SK-N-DZ (cell line): ENCODE measurements at regions not wholly inside any gene's neighbourhood (a gene's known extent, or its start where the extent isn't known, plus 50 kb on each side); places are given as distances from the start of the nearest gene placed in this dataset.

Source experiments
- DNase-seq: peaks from one replicate; pipeline ENCODE4 v3.0.0-alpha.2; 2015; ENCODE audit warnings: low spot score

- DNase-seq: peak; percentile 15
Measured at GRCh38 chr16:86975445-86975844, 341.7 kb downstream of the C16orf95 start.

GRCh38 chr16:86977076-86977676 lies 340.0 kb downstream of the C16orf95 start:
- no peak for DNase-seq

- DNase-seq: no peak
Measured at GRCh38 chr16:86978445-86979030, 338.7 kb downstream of the C16orf95 start.

GRCh38 chr16:86979061-86979460 lies 338.1 kb downstream of the C16orf95 start:
- no peak for DNase-seq

GRCh38 chr16:86979984-86980553 lies 337.1 kb downstream of the C16orf95 start:
- DNase-seq: no peak

- no peak for DNase-seq
Measured at GRCh38 chr16:86980644-86981043, 336.5 kb downstream of the C16orf95 start.

GRCh38 chr16:86982347-86982596 lies 334.9 kb downstream of the C16orf95 start:
- no peak for DNase-seq

- DNase-seq: no peak
Measured at GRCh38 chr16:86982912-86983311, 334.3 kb downstream of the C16orf95 start.

GRCh38 chr16:86983621-86984020 lies 333.6 kb downstream of the C16orf95 start:
- DNase-seq: no peak

GRCh38 chr16:86984343-86984742 lies 332.8 kb downstream of the C16orf95 start:
- DNase-seq: no peak

GRCh38 chr16:86984991-86985647 lies 332.1 kb downstream of the C16orf95 start:
- DNase-seq: no peak

GRCh38 chr16:86985648-86986015 lies 331.6 kb downstream of the C16orf95 start:
- no peak for DNase-seq

GRCh38 chr16:86986136-86986535 lies 331.1 kb downstream of the C16orf95 start:
- DNase-seq: no peak

- DNase-seq: no peak
Measured at GRCh38 chr16:86986809-86987487, 330.2 kb downstream of the C16orf95 start.

- DNase-seq: no peak
Measured at GRCh38 chr16:86987746-86988670, 329.2 kb downstream of the C16orf95 start.

GRCh38 chr16:86988920-86989696 lies 328.1 kb downstream of the C16orf95 start:
- no peak for DNase-seq

GRCh38 chr16:86990451-86990850 lies 326.7 kb downstream of the C16orf95 start:
- no peak for DNase-seq

- no peak for DNase-seq
Measured at GRCh38 chr16:86991679-86992078, 325.5 kb downstream of the C16orf95 start.

GRCh38 chr16:86992587-86992986 lies 324.6 kb downstream of the C16orf95 start:
- no peak for DNase-seq

- DNase-seq: no peak
Measured at GRCh38 chr16:86993426-86994110, 323.6 kb downstream of the C16orf95 start.
